Activated CD4-positive, alpha-beta T cell treated with anti-CD3 and anti-CD28 coated beads, Interleukin-2, Interleukin-6, amounts not matched to agents 100 ng/mL and 50 ng/mL, durations not matched to agents 16 hours and 8 hours (primary cell): ENCODE measurements at regions not wholly inside any gene's neighbourhood (a gene's known extent, or its start where the extent isn't known, plus 50 kb on each side); places are given as distances from the start of the nearest gene placed in this dataset.
A peak's percentile ranks its signal among the peaks of the same experiment; 100 is the strongest.
"Not testable (repeated sequence)": the region's sequence is repeated elsewhere in the genome, so short reads cannot be mapped to it uniquely, and the experiment has no call there.

Source experiments
- DNase-seq: peaks from one replicate; pipeline ENCODE4 v3.0.0-alpha.2; 2020

GRCh38 chr3:39657075-39657474 lies 152.3 kb upstream of the MYRIP start:
- no peak for DNase-seq

- no peak for DNase-seq
Measured at GRCh38 chr3:39657775-39658174, 151.6 kb upstream of the MYRIP start.

- DNase-seq: no peak
Measured at GRCh38 chr3:39664931-39665330, 144.5 kb upstream of the MYRIP start.

GRCh38 chr3:39665441-39665840 lies 144.0 kb upstream of the MYRIP start:
- DNase-seq: no peak

GRCh38 chr3:39668420-39668819 lies 141.0 kb upstream of the MYRIP start:
- peak; percentile 52 for DNase-seq

GRCh38 chr3:39671116-39671515 lies 138.3 kb upstream of the MYRIP start:
- no peak for DNase-seq

- no peak for DNase-seq
Measured at GRCh38 chr3:39671600-39671999, 137.8 kb upstream of the MYRIP start.

GRCh38 chr3:39705351-39705900 lies 104.0 kb upstream of the MYRIP start:
- no peak for DNase-seq

GRCh38 chr3:39707314-39707909 lies 102.0 kb upstream of the MYRIP start:
- peak; percentile 36 for DNase-seq

GRCh38 chr3:39712413-39713048 lies 96.9 kb upstream of the MYRIP start:
- no peak for DNase-seq

GRCh38 chr3:39713341-39713740 lies 96.1 kb upstream of the MYRIP start:
- not testable (repeated sequence) for DNase-seq

GRCh38 chr3:39716849-39717248 lies 92.6 kb upstream of the MYRIP start:
- DNase-seq: no peak

- DNase-seq: no peak
Measured at GRCh38 chr3:39718674-39719595, 90.5 kb upstream of the MYRIP start.

- DNase-seq: no peak
Measured at GRCh38 chr3:39721076-39721475, 88.3 kb upstream of the MYRIP start.

- no peak for DNase-seq
Measured at GRCh38 chr3:39724233-39724846, 85.1 kb upstream of the MYRIP start.

- no peak for DNase-seq
Measured at GRCh38 chr3:39725321-39725720, 84.1 kb upstream of the MYRIP start.

GRCh38 chr3:39727415-39727814 lies 82.0 kb upstream of the MYRIP start:
- no peak for DNase-seq

GRCh38 chr3:39733804-39734203 lies 75.6 kb upstream of the MYRIP start:
- DNase-seq: no peak

GRCh38 chr3:39739658-39740057 lies 69.8 kb upstream of the MYRIP start:
- DNase-seq: not testable (repeated sequence)

GRCh38 chr3:39744746-39745145 lies 64.7 kb upstream of the MYRIP start:
- no peak for DNase-seq

- DNase-seq: no peak
Measured at GRCh38 chr3:39748002-39748401, 61.4 kb upstream of the MYRIP start.

- DNase-seq: no peak
Measured at GRCh38 chr3:39748763-39749162, 60.6 kb upstream of the MYRIP start.

- DNase-seq: no peak
Measured at GRCh38 chr3:39750712-39751111, 58.7 kb upstream of the MYRIP start.
